ENCODE measurements at regions not wholly inside any gene's neighbourhood (a gene's known extent, or its start where the extent isn't known, plus 50 kb on each side); places are given as distances from the start of the nearest gene placed in this dataset.
"Not testable (repeated sequence)": the region's sequence is repeated elsewhere in the genome, so short reads cannot be mapped to it uniquely, and the experiment has no call there.

GRCh38 chr3:191686626-191687025, 225.7 kb downstream of the PYDC2 start:
- H3K4me1 ChIP-seq = no peaks in the 10 kb centered on the region
- H3K27ac ChIP-seq = no peak overlapping the region
- no peaks in the 10 kb centered on the region for H3K9me3 ChIP-seq
- no peak for TF ChIP-seq CTCF (IDR thresholded peaks at IDR 0.05)
- intact Hi-C loops (cut with DNase I) = no loop called here
- no peak overlapping the region for H3K4me3 ChIP-seq
- ATAC-seq (no peak), DNase-seq (no peak)
- no peaks in the 10 kb centered on the region for H3K27me3 ChIP-seq
- no peaks in the 10 kb centered on the region for H3K36me3 ChIP-seq

- no peak overlapping the region for H3K27ac ChIP-seq
- no peaks in the 10 kb centered on the region for H3K36me3 ChIP-seq
- TF ChIP-seq CTCF (IDR thresholded peaks at IDR 0.05) = no peak
- intact Hi-C loops (cut with DNase I) = no loop called here
- DNase-seq (no peak), ATAC-seq (no peak)
- no peaks in the 10 kb centered on the region for H3K4me1 ChIP-seq
- no peaks in the 10 kb centered on the region for H3K9me3 ChIP-seq
- H3K27me3 ChIP-seq = no peaks in the 10 kb centered on the region
- H3K4me3 ChIP-seq = no peak overlapping the region
These were observed 227.9 kb downstream of the PYDC2 start for GRCh38 chr3:191688756-191689433.

- ATAC-seq; H3K4me3 ChIP-seq; H3K36me3 ChIP-seq; H3K27me3 ChIP-seq; DNase-seq; H3K9me3 ChIP-seq; H3K4me1 ChIP-seq; intact Hi-C loops (cut with DNase I); H3K27ac ChIP-seq: not testable (repeated sequence)
These were observed 230.2 kb downstream of the PYDC2 start for GRCh38 chr3:191691184-191691583.

- TF ChIP-seq CTCF (IDR thresholded peaks at IDR 0.05) = no peak
- ATAC-seq = no peak
- no peak overlapping the region for H3K27ac ChIP-seq
- no peak for DNase-seq
- intact Hi-C loops (cut with DNase I) = no loop called here
- H3K9me3 ChIP-seq = no peaks in the 10 kb centered on the region
- no peak overlapping the region for H3K4me3 ChIP-seq
- no peaks in the 10 kb centered on the region for H3K27me3 ChIP-seq
- no peaks in the 10 kb centered on the region for H3K4me1 ChIP-seq
- no peaks in the 10 kb centered on the region for H3K36me3 ChIP-seq
These were observed 234.3 kb downstream of the PYDC2 start for GRCh38 chr3:191695131-191695814.

- Histone ChIP-seq H3K9me3 (no peaks in the 10 kb centered on the region), H3K4me1 (no peaks in the 10 kb centered on the region), H3K27me3 (no peaks in the 10 kb centered on the region), H3K4me3 (no peak overlapping the region), H3K27ac (no peak overlapping the region), H3K36me3 (no peaks in the 10 kb centered on the region)
- intact Hi-C loops (cut with DNase I) = no loop called here
- TF ChIP-seq CTCF (IDR thresholded peaks at IDR 0.05) = no peak
- ATAC-seq (no peak), DNase-seq (no peak)
These were observed 234.8 kb downstream of the PYDC2 start for GRCh38 chr3:191695815-191696153.

- intact Hi-C loops (cut with DNase I) = no loop called here
- no peak for TF ChIP-seq CTCF (IDR thresholded peaks at IDR 0.05)
- H3K27ac ChIP-seq = no peak overlapping the region
- no peaks in the 10 kb centered on the region for H3K36me3 ChIP-seq
- no peak overlapping the region for H3K4me3 ChIP-seq
- no peaks in the 10 kb centered on the region for H3K27me3 ChIP-seq
- no peaks in the 10 kb centered on the region for H3K4me1 ChIP-seq
- H3K9me3 ChIP-seq = peaks cover 0 to 1% of the 10 kb centered on the region in 2 donors
- no peak for DNase-seq
- ATAC-seq = no peak
These were observed 235.4 kb downstream of the PYDC2 start for GRCh38 chr3:191696348-191696747.

All from left lung (tissue), 4 donors.